Cardiac muscle cell (in vitro differentiated cells and primary cell): ENCODE measurements at regions not wholly inside any gene's neighbourhood (a gene's known extent, or its start where the extent isn't known, plus 50 kb on each side); places are given as distances from the start of the nearest gene placed in this dataset.

Experiments
- DNase-seq, 2 donors: peaks; one replicate each; pipeline versions ENCODE4 v3.0.0 to v3.0.0-alpha.2; 2010 to 2017; ENCODE audit warnings: low read depth in 1 of 2, low spot score in 1 of 2
- H3K27ac ChIP-seq: fragments of 200-600 bp; sonication (generic); 2 replicates; pipeline ENCODE4 v1.5.1; 2016
- H3K27me3 ChIP-seq: fragments of 200-600 bp; sonication (generic); 2 replicates; pipeline ENCODE4 v1.6.0; 2016; ENCODE audit warnings: control low read depth
- H3K36me3 ChIP-seq: fragments of 200-600 bp; sonication (generic); 2 replicates; pipeline ENCODE4 v1.5.1; 2016; ENCODE audit warnings: control low read depth
- H3K4me1 ChIP-seq: fragments of 200-600 bp; sonication (generic); 2 replicates; pipeline ENCODE4 v1.8.1; 2017; ENCODE audit warnings: low read depth, mild to moderate bottlenecking, mixed run types
- H3K4me3 ChIP-seq: fragments of 200-600 bp; sonication (generic); 2 replicates; pipeline ENCODE4 v1.5.1; 2016; ENCODE audit warnings: mild to moderate bottlenecking
- H3K9me3 ChIP-seq: fragments of 200-600 bp; sonication (generic); 2 replicates; pipeline ENCODE4 v1.5.1; 2017; ENCODE audit warnings: low read depth, mild to moderate bottlenecking, control low read depth
- CTCF ChIP-seq: IDR thresholded peaks from 2 replicates; pipeline ENCODE4 v1.5.1; 2012; ENCODE audit warnings: low read depth, mild to moderate bottlenecking, low read length

- H3K36me3 ChIP-seq: no peaks in the 10 kb centered on the region
These were observed 733.4 kb downstream of the TLE4 start for GRCh38 chr9:80305136-80305535.

GRCh38 chr9:80294955-80295354 lies 723.2 kb downstream of the TLE4 start:
- Histone ChIP-seq H3K27me3 (no peaks in the 10 kb centered on the region), H3K4me1 (no peaks in the 10 kb centered on the region), H3K36me3 (no peaks in the 10 kb centered on the region), H3K9me3 (no peaks in the 10 kb centered on the region), H3K27ac (no peak overlapping the region), H3K4me3 (no peak overlapping the region)
- no peak for TF ChIP-seq CTCF
- DNase-seq: no peak

More at GRCh38 chr9:80305136-80305535, 733.4 kb downstream of the TLE4 start:
- Histone ChIP-seq H3K27me3 (no peaks in the 10 kb centered on the region), H3K27ac (no peak overlapping the region), H3K9me3 (no peaks in the 10 kb centered on the region), H3K4me1 (no peaks in the 10 kb centered on the region), H3K4me3 (no peak overlapping the region)
- no peak for TF ChIP-seq CTCF
- DNase-seq: no peak

- no peak for TF ChIP-seq CTCF
- no peak for DNase-seq
- no peaks in the 10 kb centered on the region for H3K9me3 ChIP-seq
- H3K4me3 ChIP-seq: no peak overlapping the region
- H3K4me1 ChIP-seq: no peaks in the 10 kb centered on the region
- H3K36me3 ChIP-seq: no peaks in the 10 kb centered on the region
- no peaks in the 10 kb centered on the region for H3K27me3 ChIP-seq
- H3K27ac ChIP-seq: no peak overlapping the region
These were observed 722.6 kb downstream of the TLE4 start for GRCh38 chr9:80294318-80294717.

- Histone ChIP-seq H3K9me3 (no peaks in the 10 kb centered on the region), H3K4me3 (no peak overlapping the region), H3K27me3 (no peaks in the 10 kb centered on the region), H3K36me3 (no peaks in the 10 kb centered on the region), H3K4me1 (no peaks in the 10 kb centered on the region), H3K27ac (no peak overlapping the region)
- no peak for DNase-seq
- no peak for TF ChIP-seq CTCF
These were observed 720.5 kb downstream of the TLE4 start for GRCh38 chr9:80292231-80292630.

- Histone ChIP-seq H3K36me3 (no peaks in the 10 kb centered on the region), H3K4me1 (no peaks in the 10 kb centered on the region), H3K4me3 (no peak overlapping the region), H3K27ac (no peak overlapping the region), H3K9me3 (no peaks in the 10 kb centered on the region), H3K27me3 (no peaks in the 10 kb centered on the region)
- peak; percentile 2 for DNase-seq
- peak; percentile 9 for TF ChIP-seq CTCF
These were observed 713.6 kb downstream of the TLE4 start for GRCh38 chr9:80285326-80285725.

GRCh38 chr9:80282766-80283165 lies 711.0 kb downstream of the TLE4 start:
- no peaks in the 10 kb centered on the region for H3K9me3 ChIP-seq
- H3K36me3 ChIP-seq: no peaks in the 10 kb centered on the region
- no peak overlapping the region for H3K27ac ChIP-seq
- no peak overlapping the region for H3K4me3 ChIP-seq
- no peak for TF ChIP-seq CTCF
- no peaks in the 10 kb centered on the region for H3K27me3 ChIP-seq
- no peaks in the 10 kb centered on the region for H3K4me1 ChIP-seq
- DNase-seq: no peak
